Stimulated activated naive CD8-positive, alpha-beta T cell treated with anti-CD3 and anti-CD28 coated beads, Interleukin-15, Interleukin-2, amounts not matched to agents 100 U/mL and 50 U/mL, for 24 hours (primary cell): ENCODE measurements at regions not wholly inside any gene's neighbourhood (a gene's known extent, or its start where the extent isn't known, plus 50 kb on each side); places are given as distances from the start of the nearest gene placed in this dataset.

ENCODE experiments used
- ATAC-seq: fragments of 150-1000 bp; cut with Tn5 transposase; one replicate; pipeline ENCODE4 v1.10.0; 2021
- DNase-seq: peaks from one replicate; pipeline ENCODE4 v3.0.0; 2021

DNA sequence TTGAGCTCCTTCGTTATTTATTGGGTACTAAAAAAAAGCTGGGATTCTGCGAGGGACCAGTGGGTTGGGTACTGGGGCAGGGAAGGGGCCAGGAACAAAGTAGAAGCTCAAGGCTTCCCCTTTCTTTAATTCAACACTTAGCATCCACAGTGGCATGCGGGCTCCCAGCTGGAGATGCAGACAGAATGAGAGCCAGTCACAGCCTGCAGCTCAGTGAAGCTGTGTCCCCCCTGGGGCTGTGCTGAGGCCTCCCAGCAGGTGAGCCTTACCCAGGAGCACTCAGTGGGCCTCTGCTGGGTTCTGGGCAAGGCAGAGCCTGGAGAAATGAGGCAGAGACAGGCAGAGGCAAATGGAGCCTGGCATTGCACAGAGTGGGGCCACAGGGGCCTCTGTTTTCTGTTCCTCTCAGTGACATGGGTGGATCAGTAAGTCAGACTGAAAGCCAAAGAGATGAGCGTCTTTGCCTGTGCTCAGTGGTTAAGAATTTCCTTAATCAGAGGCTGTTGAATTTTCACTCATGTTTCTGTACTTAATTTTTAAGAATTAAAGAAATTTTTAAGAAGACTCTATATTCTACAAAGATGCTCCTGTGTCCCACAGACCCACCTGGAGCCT is 181.4 kb upstream of the RBPJ start:
- DNase-seq (no peak), ATAC-seq (peak; percentile 33)

DNA sequence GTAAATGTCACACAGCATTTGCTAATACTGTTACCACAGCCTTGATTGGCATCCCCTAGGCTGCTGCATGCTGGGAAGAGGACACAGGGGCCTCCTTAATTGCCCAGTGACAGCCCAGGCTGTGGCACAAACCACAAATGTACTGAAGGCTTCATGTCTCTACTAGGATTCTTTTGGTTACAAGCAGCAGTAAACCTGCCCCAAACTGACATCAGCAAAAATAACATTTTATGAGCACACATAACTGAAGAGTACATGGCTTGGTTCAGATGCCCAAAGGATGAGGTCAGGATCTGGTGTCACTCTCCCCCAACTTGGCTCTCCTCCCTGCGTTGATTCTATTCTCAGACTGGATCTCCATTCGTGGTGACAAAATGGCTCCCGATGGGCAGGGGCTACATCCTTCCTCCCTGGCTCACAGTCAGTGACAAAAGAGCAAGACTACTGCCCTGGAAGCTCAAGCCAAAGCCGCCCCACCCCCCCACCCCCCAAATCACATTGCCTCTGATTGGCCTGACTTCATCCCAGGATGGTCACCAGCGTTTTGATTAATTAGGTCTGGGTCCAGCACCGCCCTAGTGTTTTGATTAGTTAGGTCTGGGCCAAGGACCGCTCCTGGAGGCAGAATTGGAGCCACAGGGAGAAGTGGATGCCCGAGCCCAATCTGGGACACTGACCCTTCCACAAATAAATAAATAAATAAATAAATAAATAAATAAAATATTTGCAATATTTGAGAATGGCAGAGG is 180.5 kb upstream of the RBPJ start:
- DNase-seq (no peak), ATAC-seq (no peak)

GRCh38 chr4:26141051-26141721 is 179.6 kb upstream of the RBPJ start:
- no peak for DNase-seq
- no peak for ATAC-seq

DNA sequence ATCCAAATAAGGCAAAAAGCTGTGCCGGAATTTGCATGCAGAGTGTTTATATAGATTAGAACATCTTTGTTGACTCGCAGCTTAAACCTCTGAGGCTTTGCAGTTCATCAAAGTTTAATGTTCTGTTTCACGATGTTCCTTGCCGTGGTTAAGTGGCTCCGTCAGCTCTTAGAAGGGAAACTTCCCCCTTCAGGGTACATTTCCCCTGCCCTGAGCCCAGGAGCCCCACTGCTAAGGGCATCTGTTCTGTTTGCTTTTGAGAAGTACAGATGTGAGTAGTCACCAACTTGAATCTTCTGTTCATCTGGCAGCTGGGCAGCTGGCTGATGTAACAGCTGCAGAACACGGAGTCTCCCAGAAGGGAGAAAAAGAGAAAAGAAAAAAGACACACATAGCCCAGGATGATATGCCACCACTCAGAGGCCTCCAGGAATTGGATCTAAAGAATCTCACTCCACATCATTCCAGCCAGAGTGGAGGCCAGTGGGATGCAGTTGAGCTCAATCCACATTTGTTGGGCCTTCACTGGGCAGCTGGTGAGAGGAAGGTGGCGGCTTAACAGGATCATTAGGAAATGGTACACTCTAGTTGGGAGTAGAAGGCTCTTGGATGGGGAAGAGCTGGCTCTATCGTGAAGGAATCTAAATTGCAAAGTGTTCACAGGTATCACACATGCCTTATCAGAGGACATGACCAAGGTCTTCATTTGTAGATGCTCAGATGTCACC is 178.7 kb upstream of the RBPJ start:
- ATAC-seq (peak; percentile 57), DNase-seq (no peak)

- DNase-seq (no peak), ATAC-seq (no peak)
Measured at GRCh38 chr4:26144526-26145155, 176.2 kb upstream of the RBPJ start.

- DNase-seq = no peak
- ATAC-seq = peak; percentile 68
Measured at GRCh38 chr4:26145212-26145611, 175.6 kb upstream of the RBPJ start.

GRCh38 chr4:26148927-26149326 is 171.9 kb upstream of the RBPJ start:
- ATAC-seq (peak; percentile 7), DNase-seq (no peak)

GRCh38 chr4:26150948-26151347 is 169.9 kb upstream of the RBPJ start:
- ATAC-seq (peak; percentile 77), DNase-seq (peak; percentile 43)

DNA sequence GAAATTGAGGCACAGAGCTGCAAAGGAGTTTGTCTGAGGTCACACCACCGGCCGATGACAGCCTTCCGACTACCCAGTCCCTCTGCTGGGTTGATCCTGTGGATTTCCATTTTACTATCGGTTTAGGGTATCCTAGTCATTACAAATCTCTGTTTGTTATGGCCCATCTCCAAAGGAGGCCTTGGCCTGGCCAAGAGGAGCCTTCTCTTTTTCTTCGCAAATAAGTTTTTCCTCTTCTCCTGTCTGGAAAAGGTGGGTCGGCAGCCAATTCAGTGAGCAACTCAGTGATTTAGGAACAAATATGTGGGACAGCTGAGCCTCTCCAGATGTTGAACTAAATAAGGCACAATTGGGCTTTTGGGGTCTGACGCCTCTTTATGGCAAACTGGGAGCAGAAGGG is 169.2 kb upstream of the RBPJ start:
- DNase-seq = no peak
- ATAC-seq = no peak

- ATAC-seq = no peak
- no peak for DNase-seq
Measured at GRCh38 chr4:26152056-26152455, 168.8 kb upstream of the RBPJ start.

DNA sequence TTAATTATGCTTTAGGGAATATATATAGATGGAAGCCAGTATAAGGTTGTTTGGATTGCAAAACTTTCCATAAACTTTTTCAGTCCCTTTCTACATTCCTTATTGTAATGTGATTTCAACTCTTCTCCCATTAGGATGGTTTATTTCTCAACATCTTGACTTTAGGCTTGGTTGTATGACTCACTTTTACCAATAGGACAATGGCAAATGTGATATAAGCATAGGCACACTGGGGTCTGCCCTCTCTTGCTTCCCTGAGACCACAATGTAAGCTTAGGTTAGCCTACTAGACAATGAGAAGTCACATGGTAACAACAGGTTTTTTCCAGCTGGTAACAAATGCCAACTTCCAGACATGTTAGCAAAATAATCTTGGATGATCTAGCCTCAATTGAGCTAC is 163.3 kb upstream of the RBPJ start:
- DNase-seq (no peak), ATAC-seq (peak; percentile 67)

GRCh38 chr4:26160591-26160990 is 160.2 kb upstream of the RBPJ start:
- no peak for DNase-seq
- no peak for ATAC-seq

DNA sequence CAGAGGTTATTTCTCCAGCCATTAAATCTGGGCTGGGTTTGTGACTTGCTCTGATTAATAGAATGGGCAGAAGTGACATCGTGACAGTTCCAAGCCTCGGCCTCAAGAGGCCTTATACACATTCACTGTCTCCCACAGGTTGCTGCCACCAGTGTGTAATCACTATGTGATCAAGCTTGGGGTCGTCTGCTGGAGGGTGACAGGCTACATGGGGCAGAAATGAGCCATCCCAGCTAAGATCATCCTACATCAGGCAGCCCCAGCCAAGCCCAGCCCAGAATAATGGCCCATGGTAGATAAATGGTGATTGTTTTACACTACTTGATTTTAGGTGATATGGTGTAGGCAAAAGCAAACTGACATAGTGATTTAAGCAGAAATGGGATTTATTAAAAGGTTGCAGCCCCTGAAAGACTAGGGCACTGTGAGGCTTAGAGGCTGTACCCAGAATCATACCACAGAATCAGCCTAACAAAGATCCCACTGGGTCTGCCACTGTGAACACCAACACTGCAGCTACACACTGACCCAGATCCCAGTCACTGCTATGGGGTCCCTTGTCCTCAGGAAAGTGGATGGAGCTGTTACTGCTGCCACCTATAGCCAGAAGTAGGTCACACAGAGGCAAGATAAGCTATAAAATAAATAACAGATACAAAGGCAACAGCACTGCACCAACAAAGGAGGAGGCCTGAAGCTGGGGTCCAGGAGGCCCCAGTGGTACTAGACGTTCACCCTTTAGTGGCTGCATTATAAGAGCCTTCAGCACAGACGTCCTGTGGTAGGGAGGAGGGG is 159.6 kb upstream of the RBPJ start:
- DNase-seq (peak; percentile 27), ATAC-seq (peak; percentile 84)

GRCh38 chr4:26162101-26162500 is 158.7 kb upstream of the RBPJ start:
- ATAC-seq = no peak

GRCh38 chr4:26163425-26164362 is 157.1 kb upstream of the RBPJ start:
- DNase-seq (no peak), ATAC-seq (no peak)

More at GRCh38 chr4:26162101-26162500, 158.7 kb upstream of the RBPJ start:
- no peak for DNase-seq

- no peak for DNase-seq
- no peak for ATAC-seq
Measured at GRCh38 chr4:26171501-26171900, 149.3 kb upstream of the RBPJ start.

GRCh38 chr4:26171941-26172340 is 148.9 kb upstream of the RBPJ start:
- no peak for DNase-seq
- no peak for ATAC-seq

DNA sequence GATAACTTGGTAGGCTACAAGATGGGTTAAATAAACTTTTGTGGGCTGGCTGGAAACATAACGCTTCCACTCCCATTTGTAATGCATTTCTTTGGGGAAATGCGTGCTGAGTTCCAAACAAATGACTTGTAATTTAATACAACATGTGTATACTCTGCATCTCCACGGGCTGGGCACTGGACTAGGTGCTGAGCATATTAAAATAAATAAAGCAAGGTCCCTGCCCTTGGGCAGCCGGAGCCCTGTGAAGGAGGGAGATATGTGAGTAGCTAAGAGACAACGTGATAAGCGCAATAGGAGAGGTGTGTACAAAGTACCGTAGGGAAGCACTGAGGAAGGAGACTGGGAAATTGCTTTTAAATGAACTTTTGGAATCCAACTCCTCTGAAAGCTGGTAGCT is 147.2 kb upstream of the RBPJ start:
- no peak for ATAC-seq
- DNase-seq = no peak

- DNase-seq (no peak), ATAC-seq (no peak)
Measured at GRCh38 chr4:26174027-26174426, 146.8 kb upstream of the RBPJ start.
